ENCODE measurements at regions not wholly inside any gene's neighbourhood (a gene's known extent, or its start where the extent isn't known, plus 50 kb on each side); places are given as distances from the start of the nearest gene placed in this dataset.

DNA sequence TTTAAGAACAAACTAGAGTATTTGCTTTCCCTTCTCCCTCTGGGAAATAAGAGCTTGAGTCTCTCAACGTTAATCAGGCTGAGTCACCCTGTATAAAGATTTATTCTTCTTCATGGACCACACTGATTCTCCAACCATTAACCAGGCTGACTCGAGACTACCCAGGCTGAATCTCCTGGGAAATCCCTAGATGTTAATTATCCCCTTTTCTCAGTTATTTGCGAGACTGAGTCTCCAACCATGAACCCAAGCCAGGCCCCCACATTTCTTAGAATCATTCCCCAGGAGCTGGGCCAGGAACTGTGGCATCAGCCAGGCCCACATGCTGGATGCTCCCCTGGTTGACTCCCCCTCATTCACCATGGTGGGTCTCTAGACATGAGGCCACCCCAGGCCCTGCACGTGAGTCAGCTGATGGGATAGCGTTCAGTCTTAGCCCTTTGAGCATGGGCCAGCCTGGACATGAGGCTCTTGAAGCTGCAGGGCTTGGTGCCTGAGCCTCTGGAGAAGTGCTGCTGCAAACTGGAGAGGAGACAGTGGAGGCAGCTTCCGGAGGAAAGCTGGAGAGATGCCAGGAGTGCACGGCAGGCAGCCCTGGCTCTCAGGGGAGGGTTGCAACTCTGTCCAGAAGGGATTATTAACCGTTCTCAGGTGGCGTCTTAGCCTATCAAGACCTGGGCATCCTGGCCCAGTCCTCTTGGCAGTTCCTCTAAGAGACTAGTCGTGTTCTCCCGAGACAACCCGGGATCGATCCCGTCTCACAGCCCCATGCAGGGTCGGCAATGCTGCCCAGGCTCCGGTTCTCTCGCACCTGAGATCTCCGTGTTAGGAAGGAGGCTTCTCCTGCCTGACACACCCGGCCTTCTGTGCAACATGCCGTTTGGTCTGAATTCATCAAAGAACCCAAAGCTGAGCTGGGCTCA lies 296.6 kb downstream of the ADGRD1 start:
- no peak overlapping the region for H3K4me3 ChIP-seq (ENCODE audit: low read depth, low read length)
- H3K4me1 ChIP-seq, result no peaks in the 10 kb centered on the region
- no peaks in the 10 kb centered on the region for H3K36me3 ChIP-seq
- TF ChIP-seq, protein P1, sequence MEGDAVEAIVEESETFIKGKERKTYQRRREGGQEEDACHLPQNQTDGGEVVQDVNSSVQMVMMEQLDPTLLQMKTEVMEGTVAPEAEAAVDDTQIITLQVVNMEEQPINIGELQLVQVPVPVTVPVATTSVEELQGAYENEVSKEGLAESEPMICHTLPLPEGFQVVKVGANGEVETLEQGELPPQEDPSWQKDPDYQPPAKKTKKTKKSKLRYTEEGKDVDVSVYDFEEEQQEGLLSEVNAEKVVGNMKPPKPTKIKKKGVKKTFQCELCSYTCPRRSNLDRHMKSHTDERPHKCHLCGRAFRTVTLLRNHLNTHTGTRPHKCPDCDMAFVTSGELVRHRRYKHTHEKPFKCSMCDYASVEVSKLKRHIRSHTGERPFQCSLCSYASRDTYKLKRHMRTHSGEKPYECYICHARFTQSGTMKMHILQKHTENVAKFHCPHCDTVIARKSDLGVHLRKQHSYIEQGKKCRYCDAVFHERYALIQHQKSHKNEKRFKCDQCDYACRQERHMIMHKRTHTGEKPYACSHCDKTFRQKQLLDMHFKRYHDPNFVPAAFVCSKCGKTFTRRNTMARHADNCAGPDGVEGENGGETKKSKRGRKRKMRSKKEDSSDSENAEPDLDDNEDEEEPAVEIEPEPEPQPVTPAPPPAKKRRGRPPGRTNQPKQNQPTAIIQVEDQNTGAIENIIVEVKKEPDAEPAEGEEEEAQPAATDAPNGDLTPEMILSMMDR (IDR thresholded peaks at IDR 0.05; ENCODE audit: low read depth, low read length), result no peak
- H3K27me3 ChIP-seq, result no peaks in the 10 kb centered on the region
- no peak for DNase-seq
- no peaks in the 10 kb centered on the region for H3K9me3 ChIP-seq

DNA sequence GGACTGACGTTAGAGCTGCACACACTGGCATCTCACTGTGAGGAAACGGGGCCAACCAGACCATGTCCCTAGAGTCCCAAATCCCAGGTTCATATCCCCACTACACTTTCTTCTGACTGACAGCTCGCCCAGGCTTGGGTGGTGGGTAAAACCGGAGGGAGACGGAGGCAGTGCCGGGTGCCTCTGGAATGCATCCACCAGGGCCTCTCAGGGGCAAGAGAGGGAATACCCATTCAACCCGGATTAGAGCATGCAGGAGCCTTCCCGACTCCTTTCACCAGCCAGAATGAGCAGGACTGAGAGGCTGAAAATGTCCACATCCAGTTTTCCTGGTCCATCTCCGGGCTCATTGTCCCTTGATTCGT lies 297.2 kb downstream of the ADGRD1 start:
- Histone ChIP-seq H3K4me1 (no peaks in the 10 kb centered on the region), H3K27me3 (no peaks in the 10 kb centered on the region), H3K9me3 (no peaks in the 10 kb centered on the region), H3K4me3 (ENCODE audit: low read depth, low read length) (no peak overlapping the region), H3K36me3 (no peaks in the 10 kb centered on the region)
- DNase-seq, result no peak
- TF ChIP-seq, protein P1 (IDR thresholded peaks at IDR 0.05; ENCODE audit: low read depth, low read length), result no peak

DNA sequence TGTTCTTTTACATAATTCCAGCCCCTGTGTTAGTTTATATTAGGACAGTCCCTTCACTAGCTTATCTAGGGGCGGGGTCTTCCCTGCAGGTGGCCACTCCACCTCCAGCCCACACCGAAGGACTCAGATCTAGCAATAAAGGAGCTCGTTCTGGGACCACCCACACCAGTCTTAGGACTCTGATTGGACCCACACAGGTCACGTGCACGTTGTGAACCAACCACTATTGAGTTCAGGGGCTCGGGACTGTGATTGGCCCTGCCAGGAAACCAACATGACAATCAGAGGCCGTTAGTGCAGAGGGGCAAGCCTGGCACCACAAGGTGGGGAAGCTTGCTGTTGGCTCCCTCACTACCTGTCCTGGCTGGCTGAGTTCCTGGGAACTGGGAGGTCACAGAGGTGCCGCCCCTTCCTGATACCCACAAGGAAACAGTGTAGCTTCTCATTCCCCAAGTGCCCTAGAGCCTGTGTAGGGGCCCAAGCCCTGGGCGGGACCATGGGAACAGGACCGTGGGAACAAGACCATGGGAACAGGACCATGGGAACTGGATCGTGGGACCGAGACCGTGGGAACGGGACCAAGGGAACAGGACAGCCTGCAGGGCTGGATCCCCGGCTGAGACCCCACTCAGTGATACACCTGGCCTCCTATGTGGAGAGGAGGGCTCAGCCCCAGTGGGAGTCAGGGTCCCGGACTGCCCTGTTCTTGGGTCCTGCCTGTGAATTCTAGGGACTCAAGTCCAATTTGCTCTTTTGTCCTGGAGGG lies 297.8 kb downstream of the ADGRD1 start:
- no peak for DNase-seq
- no peak overlapping the region for H3K4me3 ChIP-seq (ENCODE audit: low read depth, low read length)
- H3K4me1 ChIP-seq, result no peaks in the 10 kb centered on the region
- TF ChIP-seq, protein P1 (IDR thresholded peaks at IDR 0.05; ENCODE audit: low read depth, low read length), result no peak
- no peaks in the 10 kb centered on the region for H3K36me3 ChIP-seq
- H3K27me3 ChIP-seq, result no peaks in the 10 kb centered on the region
- no peaks in the 10 kb centered on the region for H3K9me3 ChIP-seq

DNA sequence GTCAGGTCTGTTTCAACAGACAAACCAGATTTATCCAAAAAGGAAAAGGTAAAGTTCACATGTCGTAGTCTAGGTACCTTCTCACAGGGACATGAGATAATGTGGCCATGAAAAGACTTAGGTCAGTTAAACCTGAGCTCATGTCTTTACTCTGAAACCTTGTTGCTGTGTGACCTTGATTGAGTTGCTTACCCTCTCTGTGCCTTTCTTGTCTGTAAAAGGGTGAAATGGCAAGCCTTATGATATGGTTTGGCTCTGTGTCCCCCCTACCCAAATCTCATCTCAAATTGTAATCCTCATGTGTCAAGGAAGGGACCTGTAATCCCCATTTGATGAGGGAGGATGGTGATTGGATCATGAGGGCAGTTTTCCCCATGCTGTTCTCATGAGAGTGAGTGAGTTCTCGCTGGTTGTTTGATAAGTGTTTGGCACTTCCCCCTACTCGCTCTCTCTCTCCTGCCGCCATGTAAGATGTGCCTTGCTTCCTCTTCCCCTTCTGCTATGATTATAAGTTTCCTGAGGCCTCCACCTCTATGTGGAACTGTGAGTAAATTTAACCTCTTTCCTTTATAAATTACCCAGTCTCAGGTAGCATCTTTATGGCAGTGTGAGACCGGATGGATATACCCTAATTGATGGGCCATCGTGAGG lies 299.8 kb downstream of the ADGRD1 start:
- Histone ChIP-seq H3K4me3 (ENCODE audit: low read depth, low read length) (no peak overlapping the region), H3K36me3 (no peaks in the 10 kb centered on the region), H3K9me3 (no peaks in the 10 kb centered on the region), H3K4me1 (no peaks in the 10 kb centered on the region), H3K27me3 (no peaks in the 10 kb centered on the region)
- TF ChIP-seq, protein P1 (IDR thresholded peaks at IDR 0.05; ENCODE audit: low read depth, low read length), result no peak
- DNase-seq, result no peak

DNA sequence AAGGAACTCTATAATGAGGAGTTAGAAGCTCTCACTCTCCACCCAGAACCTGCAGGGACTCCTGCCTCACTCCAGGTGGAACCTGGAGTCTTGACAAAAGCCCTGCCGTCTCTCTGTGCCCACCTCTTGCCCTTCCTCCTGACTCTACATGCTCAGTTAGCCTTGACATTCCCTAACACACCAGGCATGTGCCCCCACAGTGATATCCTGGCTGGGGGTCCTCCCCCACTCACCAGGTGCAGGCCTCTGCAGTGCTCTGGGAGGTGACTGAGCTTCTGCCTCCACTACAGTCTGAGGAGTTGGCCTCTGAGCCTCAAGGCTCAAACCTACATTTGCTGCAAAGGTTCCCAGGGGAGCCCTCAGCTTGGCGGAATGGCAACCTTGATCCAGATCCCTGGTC lies 300.7 kb downstream of the ADGRD1 start:
- DNase-seq, result no peak

More for the DNA sequence above, 300.7 kb downstream of the ADGRD1 start:
- H3K4me1 ChIP-seq, result no peaks in the 10 kb centered on the region
- H3K4me3 ChIP-seq (ENCODE audit: low read depth, low read length), result no peak overlapping the region
- TF ChIP-seq, protein P1 (IDR thresholded peaks at IDR 0.05; ENCODE audit: low read depth, low read length), result no peak
- H3K9me3 ChIP-seq, result no peaks in the 10 kb centered on the region
- H3K27me3 ChIP-seq, result no peaks in the 10 kb centered on the region
- no peaks in the 10 kb centered on the region for H3K36me3 ChIP-seq

Data from BE2C (cell line).